Karpas-422 (cell line): ENCODE measurements at regions not wholly inside any gene's neighbourhood (a gene's known extent, or its start where the extent isn't known, plus 50 kb on each side); places are given as distances from the start of the nearest gene placed in this dataset.

Source experiments
- DNase-seq: peaks from one replicate; pipeline ENCODE4 v3.0.0-alpha.2; 2015
- H2AFZ ChIP-seq: fragments of 200-600 bp; sonication (generic); 2 replicates; pipeline ENCODE4 v1.6.1; 2014; ENCODE audit warnings: antibody characterized with exemption, low read length, mixed read lengths
- H3K27ac ChIP-seq: fragments of 200-600 bp; sonication (generic); 2 replicates; pipeline ENCODE4 v1.5.1; 2014; ENCODE audit warnings: mild to moderate bottlenecking, low read length, moderate library complexity
- H3K27me3 ChIP-seq: fragments of 200-600 bp; sonication (generic); 2 replicates; pipeline ENCODE4 v1.6.1; 2014; ENCODE audit warnings: low read length, mixed read lengths
- H3K36me3 ChIP-seq: fragments of 200-600 bp; sonication (generic); 2 replicates; pipeline ENCODE4 v1.6.1; 2014; ENCODE audit warnings: low read length, mixed read lengths; ENCODE audit not compliant: insufficient read depth
- H3K4me1 ChIP-seq: fragments of 200-600 bp; sonication (generic); 2 replicates; pipeline ENCODE4 v1.6.1; 2014; ENCODE audit warnings: mild to moderate bottlenecking, low read length, mixed read lengths
- H3K4me2 ChIP-seq: fragments of 200-600 bp; sonication (generic); 2 replicates; pipeline ENCODE4 v1.6.1; 2014; ENCODE audit warnings: low read length, low read depth, mild to moderate bottlenecking; ENCODE audit not compliant: poor library complexity, severe bottlenecking
- H3K4me3 ChIP-seq: fragments of 200-600 bp; sonication (generic); 2 replicates; pipeline ENCODE4 v1.5.1; 2014; ENCODE audit warnings: mild to moderate bottlenecking, antibody characterized with exemption, low read length, mixed read lengths
- H3K79me2 ChIP-seq: fragments of 200-600 bp; sonication (generic); 2 replicates; pipeline ENCODE4 v1.6.1; 2014; ENCODE audit warnings: mild to moderate bottlenecking, low read length, mixed read lengths
- H3K9ac ChIP-seq: fragments of 200-600 bp; sonication (generic); 2 replicates; pipeline ENCODE4 v1.6.0; 2014; ENCODE audit warnings: low read length
- H3K9me2 ChIP-seq: fragments of 200-600 bp; sonication (generic), shearing (Covaris generic); replicated peaks from 2 replicates; pipeline ENCODE4 v1.6.0; 2014; ENCODE audit warnings: mild to moderate bottlenecking, low read length, moderate library complexity; ENCODE audit not compliant: insufficient read depth
- H3K9me3 ChIP-seq: fragments of 300-700, 200-600 bp; sonication (generic); 2 replicates; pipeline ENCODE4 v1.6.1; 2014; ENCODE audit warnings: low read length, mixed read lengths
- H4K20me1 ChIP-seq: fragments of 200-600 bp; sonication (generic); 2 replicates; pipeline ENCODE4 v1.6.1; 2014; ENCODE audit warnings: mild to moderate bottlenecking, antibody characterized with exemption, low read length, low read depth; ENCODE audit not compliant: insufficient read depth

DNA sequence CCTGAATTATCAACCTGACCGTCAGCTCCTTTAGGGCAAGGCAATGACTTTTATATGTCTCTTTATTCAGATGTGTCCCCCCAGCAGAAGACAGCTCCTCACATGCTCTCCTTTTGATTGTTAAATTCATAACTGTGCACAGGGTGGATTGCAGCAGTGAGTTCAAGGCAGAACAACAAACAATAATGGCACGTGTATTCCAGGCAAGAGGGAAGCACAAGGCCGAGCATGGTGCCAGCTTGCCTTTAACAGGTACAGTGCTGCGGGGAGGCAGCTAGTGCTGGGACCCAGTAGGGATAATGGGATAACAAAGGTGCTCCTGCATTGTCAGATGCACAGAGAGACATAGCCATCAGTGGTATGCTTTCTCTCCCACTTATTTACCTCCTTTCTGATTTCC, 248.4 kb downstream of the RHOU start:
- no peak for DNase-seq
- Histone ChIP-seq H3K27me3 (no peaks in the 10 kb centered on the region), H3K9me3 (no peaks in the 10 kb centered on the region), H3K9ac (no peak overlapping the region), H4K20me1 (no peaks in the 10 kb centered on the region), H3K4me3 (no peak overlapping the region), H2AFZ (no peak overlapping the region), H3K4me1 (no peaks in the 10 kb centered on the region), H3K36me3 (no peaks in the 10 kb centered on the region), H3K4me2 (no peak overlapping the region), H3K27ac (no peak overlapping the region), H3K9me2 (no peaks in the 10 kb centered on the region), H3K79me2 (no peaks in the 10 kb centered on the region)

GRCh38 chr1:228984107-228984506, 248.8 kb downstream of the RHOU start:
- no peak for DNase-seq

DNA sequence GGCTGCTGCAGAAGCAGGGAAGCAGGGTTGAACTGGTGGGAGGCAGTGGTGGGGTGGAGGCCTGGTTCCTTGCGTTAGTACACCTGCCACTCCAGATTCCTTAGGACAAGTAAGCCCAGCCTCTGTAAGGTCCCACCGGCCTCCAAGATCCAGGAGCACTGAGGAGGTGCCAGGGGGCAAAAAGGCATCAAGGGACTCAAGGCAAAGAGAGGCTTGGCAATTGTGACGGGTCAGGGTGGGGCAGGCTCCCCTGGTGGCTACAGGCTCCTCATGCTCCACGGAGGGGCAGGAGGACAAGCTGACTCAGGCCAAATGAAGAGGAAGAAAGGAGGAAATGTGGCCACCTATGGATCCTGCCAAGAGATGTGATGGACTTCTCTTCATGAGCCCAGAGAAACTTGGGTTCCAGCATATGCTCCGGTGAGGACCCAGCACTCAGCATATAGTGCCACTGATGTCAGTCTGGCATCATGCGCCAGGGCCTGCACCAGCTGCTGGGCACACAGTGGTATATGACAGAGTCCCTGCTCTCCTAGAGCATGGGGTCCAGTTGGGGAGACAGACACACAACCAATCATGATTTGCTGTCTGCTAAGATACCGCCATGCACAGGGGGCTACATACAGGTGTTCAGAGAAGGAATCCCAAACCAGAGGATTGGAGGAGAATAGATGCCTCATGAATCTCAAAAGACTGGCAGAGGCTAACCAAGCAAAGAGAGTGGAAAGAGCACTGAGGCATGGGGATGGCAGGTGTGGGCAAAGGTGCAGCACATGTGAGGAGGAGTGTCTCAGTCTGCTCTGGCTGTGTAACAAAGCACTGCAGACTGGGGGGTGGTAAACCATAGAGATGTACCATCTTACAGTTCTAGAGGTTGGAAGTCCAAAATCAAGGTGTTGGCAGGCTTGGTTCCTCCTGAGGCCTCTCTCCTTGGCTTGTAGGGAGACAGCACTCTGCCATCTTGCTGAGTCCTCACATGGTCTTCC, 249.7 kb downstream of the RHOU start:
- Histone ChIP-seq H4K20me1 (no peaks in the 10 kb centered on the region), H3K36me3 (no peaks in the 10 kb centered on the region), H3K79me2 (no peaks in the 10 kb centered on the region), H3K4me2 (no peak overlapping the region), H3K9ac (no peak overlapping the region), H3K9me3 (no peaks in the 10 kb centered on the region), H3K4me1 (no peaks in the 10 kb centered on the region), H2AFZ (no peak overlapping the region), H3K27me3 (no peaks in the 10 kb centered on the region), H3K27ac (no peak overlapping the region), H3K9me2 (no peaks in the 10 kb centered on the region), H3K4me3 (no peak overlapping the region)
- no peak for DNase-seq

More at GRCh38 chr1:228984107-228984506, 248.8 kb downstream of the RHOU start:
- Histone ChIP-seq H3K4me1 (no peaks in the 10 kb centered on the region), H3K27ac (no peak overlapping the region), H3K27me3 (no peaks in the 10 kb centered on the region), H3K9me3 (no peaks in the 10 kb centered on the region), H4K20me1 (no peaks in the 10 kb centered on the region), H3K36me3 (no peaks in the 10 kb centered on the region), H3K4me2 (no peak overlapping the region), H2AFZ (no peak overlapping the region), H3K9ac (no peak overlapping the region), H3K4me3 (no peak overlapping the region), H3K9me2 (no peaks in the 10 kb centered on the region), H3K79me2 (no peaks in the 10 kb centered on the region)

DNA sequence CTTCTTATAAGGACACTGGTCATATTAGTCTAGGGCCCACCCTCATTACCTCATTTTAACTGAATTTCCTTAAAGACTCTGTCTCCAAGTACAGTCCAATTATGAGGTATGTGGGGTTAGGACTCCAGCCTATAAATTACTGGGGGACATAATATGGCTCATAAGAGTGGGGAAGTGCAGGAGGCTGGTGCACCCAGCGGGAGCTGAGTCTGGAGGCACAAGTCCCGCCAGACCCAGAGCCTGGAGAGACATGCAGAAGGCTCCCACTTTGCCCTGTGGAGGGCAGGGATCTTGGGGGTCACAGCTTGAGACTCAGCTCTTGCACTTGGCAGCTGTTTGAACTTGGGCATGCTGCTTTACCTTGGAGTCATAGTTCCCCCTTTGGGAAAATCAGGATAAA, 250.4 kb downstream of the RHOU start:
- no peaks in the 10 kb centered on the region for H3K79me2 ChIP-seq
- H3K4me3 ChIP-seq: no peak overlapping the region
- H3K27me3 ChIP-seq: no peaks in the 10 kb centered on the region
- H2AFZ ChIP-seq: no peak overlapping the region
- DNase-seq: no peak
- no peaks in the 10 kb centered on the region for H3K4me1 ChIP-seq
- H4K20me1 ChIP-seq: no peaks in the 10 kb centered on the region
- H3K27ac ChIP-seq: no peak overlapping the region
- H3K9me3 ChIP-seq: no peaks in the 10 kb centered on the region
- no peak overlapping the region for H3K4me2 ChIP-seq
- no peaks in the 10 kb centered on the region for H3K9me2 ChIP-seq
- no peak overlapping the region for H3K9ac ChIP-seq
- H3K36me3 ChIP-seq: no peaks in the 10 kb centered on the region

GRCh38 chr1:228986093-228986904, 251.0 kb downstream of the RHOU start:
- Histone ChIP-seq H3K4me2 (no peak overlapping the region), H3K27ac (no peak overlapping the region), H3K4me3 (no peak overlapping the region), H3K79me2 (no peaks in the 10 kb centered on the region), H3K9ac (no peak overlapping the region), H4K20me1 (no peaks in the 10 kb centered on the region), H3K9me2 (no peaks in the 10 kb centered on the region), H3K27me3 (no peaks in the 10 kb centered on the region), H3K4me1 (no peaks in the 10 kb centered on the region), H3K9me3 (no peaks in the 10 kb centered on the region), H3K36me3 (no peaks in the 10 kb centered on the region), H2AFZ (no peak overlapping the region)
- DNase-seq: no peak

DNA sequence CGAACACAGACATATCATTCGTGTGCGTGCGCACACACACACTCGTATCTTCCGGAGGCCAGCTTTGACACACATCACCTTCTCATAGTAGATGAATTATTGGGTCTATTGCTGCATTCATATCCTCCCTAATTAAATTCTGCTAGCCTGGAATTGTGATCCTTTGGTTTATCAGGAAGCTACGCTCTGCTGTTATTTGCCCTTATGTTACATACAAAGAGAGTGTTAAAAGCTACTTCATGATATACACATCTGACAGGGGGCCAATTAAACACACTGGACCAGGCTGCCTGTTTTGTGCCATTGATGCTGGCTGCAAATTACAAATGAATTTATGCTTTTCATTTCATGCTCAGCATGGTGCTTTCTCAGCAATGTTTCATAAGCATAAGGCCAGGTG, 252.0 kb downstream of the RHOU start:
- Histone ChIP-seq H3K79me2 (no peaks in the 10 kb centered on the region), H3K9ac (no peak overlapping the region), H3K27me3 (no peaks in the 10 kb centered on the region), H3K9me3 (no peaks in the 10 kb centered on the region), H4K20me1 (no peaks in the 10 kb centered on the region), H2AFZ (no peak overlapping the region), H3K4me1 (no peaks in the 10 kb centered on the region), H3K27ac (no peak overlapping the region), H3K9me2 (no peaks in the 10 kb centered on the region), H3K4me2 (no peak overlapping the region), H3K4me3 (no peak overlapping the region), H3K36me3 (no peaks in the 10 kb centered on the region)
- no peak for DNase-seq

DNA sequence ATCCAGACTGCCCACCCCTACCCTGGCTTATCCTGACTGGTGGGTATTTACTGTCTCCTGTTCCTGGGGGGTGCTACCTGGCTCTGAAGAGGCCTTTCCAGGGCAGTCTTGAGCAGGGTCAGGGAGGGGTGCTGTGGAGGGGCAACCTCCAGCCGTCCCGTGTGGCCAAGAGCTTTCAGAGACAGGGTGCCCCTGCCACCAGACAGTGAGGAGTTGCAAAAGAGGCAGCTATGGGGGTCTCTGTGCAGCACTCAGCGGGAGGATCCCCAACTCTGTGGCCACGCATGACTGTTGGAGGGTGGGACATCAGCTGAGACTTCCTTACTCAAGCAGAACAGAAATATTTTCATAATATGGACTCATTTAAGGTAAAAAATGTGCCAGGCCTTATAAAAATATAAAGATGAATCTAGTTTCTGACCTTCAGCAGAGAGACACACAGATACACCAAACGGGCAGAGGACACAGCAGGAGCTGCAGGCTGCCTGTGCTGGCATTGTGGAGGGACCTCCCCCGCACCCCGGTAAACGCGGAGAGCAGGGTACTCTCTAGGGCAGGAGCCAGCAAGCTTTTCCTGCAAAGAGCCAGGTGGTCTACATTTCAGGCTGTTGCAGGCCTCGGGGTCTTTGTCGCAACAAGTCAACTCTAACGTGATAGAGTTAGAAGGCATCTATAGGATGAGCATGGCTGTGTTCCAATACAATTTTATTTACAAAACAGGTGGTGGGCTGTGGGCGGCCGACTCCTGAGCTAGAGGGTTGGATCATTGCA, 252.6 kb downstream of the RHOU start:
- Histone ChIP-seq H3K36me3 (no peaks in the 10 kb centered on the region), H3K4me1 (no peaks in the 10 kb centered on the region), H4K20me1 (no peaks in the 10 kb centered on the region), H3K4me3 (no peak overlapping the region), H3K9me3 (no peaks in the 10 kb centered on the region), H3K9ac (no peak overlapping the region), H3K27ac (no peak overlapping the region), H3K79me2 (no peaks in the 10 kb centered on the region), H3K9me2 (no peaks in the 10 kb centered on the region), H2AFZ (no peak overlapping the region), H3K4me2 (no peak overlapping the region), H3K27me3 (no peaks in the 10 kb centered on the region)
- no peak for DNase-seq

DNA sequence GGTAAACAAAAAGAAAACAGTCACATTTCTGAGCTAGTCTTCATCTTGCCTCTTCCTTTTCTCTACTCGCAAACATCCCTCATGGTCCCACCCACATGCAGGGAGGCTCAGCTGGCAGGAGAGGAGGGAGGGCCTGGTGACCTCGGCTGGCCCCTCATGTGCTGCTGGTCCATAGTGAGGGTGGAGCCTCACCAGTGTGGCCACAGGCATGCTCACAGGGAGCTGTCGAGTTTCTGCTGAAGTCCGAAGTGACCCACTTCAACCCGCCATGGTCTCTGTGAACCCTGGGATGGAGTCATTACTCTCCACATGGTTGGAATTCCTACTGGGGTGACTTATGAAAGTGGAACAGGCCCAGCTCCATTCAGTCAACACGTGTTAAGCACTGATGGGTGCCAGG, 253.4 kb downstream of the RHOU start:
- H3K4me3 ChIP-seq: no peak overlapping the region
- H3K27me3 ChIP-seq: no peaks in the 10 kb centered on the region
- H2AFZ ChIP-seq: no peak overlapping the region
- no peak for DNase-seq
- no peaks in the 10 kb centered on the region for H3K4me1 ChIP-seq
- no peaks in the 10 kb centered on the region for H4K20me1 ChIP-seq
- H3K9me3 ChIP-seq: no peaks in the 10 kb centered on the region
- H3K4me2 ChIP-seq: no peak overlapping the region
- no peaks in the 10 kb centered on the region for H3K9me2 ChIP-seq
- H3K79me2 ChIP-seq: no peaks in the 10 kb centered on the region
- H3K36me3 ChIP-seq: no peaks in the 10 kb centered on the region
- no peak overlapping the region for H3K27ac ChIP-seq
- no peak overlapping the region for H3K9ac ChIP-seq
